ENCODE measurements at regions not wholly inside any gene's neighbourhood (a gene's known extent, or its start where the extent isn't known, plus 50 kb on each side); places are given as distances from the start of the nearest gene placed in this dataset.

GRCh38 chrX:39516427-39516841, 581.3 kb downstream of the BCOR start:
- DNase-seq (ENCODE audit: low spot score), result no peak
- no peak for ATAC-seq

DNA sequence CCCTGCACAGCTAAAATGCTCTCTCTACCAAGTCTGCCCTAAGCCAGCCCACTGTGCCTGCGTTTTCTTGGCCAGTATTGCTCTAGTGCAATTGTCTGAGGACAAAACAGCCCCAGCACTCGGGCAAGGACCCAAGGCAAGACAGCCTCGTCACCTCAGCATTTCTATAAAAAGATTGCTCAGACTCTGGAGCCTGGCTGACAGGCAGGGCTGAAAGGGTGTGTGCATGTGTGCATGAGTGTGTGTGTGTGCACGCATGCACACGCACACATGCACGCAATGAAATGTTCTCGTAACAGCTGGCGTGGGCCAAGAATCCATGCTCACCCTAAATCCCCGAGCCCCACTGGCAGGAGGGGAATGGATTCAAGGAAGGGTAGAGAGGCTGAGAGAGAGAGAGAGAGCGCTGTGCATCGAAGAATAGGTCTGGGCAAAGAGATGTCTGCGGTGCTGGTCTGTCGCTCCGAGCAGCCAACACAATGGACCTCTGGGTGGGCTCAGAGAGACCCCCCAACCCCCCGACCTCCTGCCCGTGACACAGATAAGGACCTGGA, 579.2 kb downstream of the BCOR start:
- DNase-seq (ENCODE audit: low spot score) (no peak), ATAC-seq (no peak)

DNA sequence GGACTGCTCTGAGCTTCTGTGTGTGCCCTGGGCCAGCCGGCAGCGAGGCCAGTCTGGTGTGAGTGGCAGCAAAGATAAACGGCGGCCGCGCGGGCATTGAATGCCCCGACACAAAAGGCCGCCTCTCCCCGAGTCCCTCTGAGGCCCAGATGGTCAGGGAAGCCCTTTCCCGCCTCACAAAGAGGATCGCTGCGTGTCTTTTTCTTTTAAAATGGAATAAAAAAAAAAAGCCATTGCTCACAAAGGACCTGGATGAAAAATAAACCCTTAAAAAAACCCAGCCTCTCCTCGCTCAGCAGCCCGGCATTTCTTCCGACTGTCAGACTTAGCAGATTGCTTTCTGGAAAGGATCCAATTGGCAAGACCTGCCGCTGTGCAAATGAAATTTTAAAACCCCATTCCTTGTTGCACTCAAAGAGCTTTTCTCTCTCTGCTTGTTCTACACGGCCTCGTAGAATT, 578.7 kb downstream of the BCOR start:
- DNase-seq (ENCODE audit: low spot score) (no peak), ATAC-seq (peak; percentile 72)

DNA sequence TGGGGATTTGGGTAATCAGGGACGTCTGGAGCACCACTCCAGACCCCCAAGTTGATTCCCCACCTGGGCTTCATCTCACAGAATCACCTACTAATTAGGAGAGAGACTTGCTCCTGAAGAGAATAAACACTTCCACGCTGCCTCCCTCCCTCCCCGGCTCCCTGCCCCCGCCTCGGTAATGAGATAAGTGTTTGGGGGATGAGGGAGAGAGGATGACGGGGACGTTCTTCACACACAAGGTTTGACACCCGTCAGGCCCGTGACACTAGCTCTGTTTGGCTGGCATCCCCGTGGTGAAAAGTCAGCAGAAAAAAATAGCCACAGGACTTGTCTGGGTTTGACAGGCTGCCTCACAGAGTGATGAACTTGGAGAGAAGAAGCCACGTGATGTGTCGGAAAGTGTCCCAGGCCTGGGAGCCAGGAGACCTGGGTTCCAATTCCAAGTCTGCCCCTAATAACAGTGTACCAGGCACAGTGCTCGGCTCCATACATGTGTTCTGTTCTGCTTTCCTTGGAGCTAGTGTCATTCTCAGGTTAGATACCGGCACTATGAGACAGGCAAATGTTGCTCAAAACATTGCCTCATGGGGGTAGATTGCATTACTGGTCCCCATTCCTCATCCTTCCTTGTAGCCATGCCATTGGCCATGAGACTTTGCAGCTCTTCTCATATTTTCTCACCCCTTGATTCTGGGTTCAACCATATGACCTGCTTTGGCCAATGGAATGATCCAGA, 578.0 kb downstream of the BCOR start:
- no peak for ATAC-seq
- DNase-seq (ENCODE audit: low spot score), result no peak

DNA sequence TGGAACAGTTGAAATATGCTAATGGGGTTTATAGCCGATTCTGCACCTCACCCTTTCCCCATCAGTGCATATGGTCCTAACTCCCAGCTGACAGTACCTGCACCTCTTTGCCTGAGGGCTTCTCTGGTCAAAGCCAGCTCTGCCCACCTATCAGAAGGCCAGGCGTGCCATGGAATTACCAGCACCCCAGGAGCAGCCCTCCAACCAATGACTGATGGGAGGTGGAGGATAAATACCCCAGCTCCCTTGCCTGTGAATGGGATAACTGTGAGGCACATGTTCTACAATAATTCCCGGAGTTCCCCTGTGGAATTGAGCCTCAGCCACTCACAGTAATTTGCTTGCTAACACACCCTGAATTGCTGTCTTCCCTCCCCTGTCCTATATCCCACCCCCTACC, 572.0 kb downstream of the BCOR start:
- ATAC-seq (no peak), DNase-seq (ENCODE audit: low spot score) (no peak)

GRCh38 chrX:39527025-39527424, 570.7 kb downstream of the BCOR start:
- no peak for DNase-seq (ENCODE audit: low spot score)
- ATAC-seq, result no peak

- ATAC-seq (no peak), DNase-seq (ENCODE audit: low spot score) (no peak)
These were observed 569.4 kb downstream of the BCOR start for GRCh38 chrX:39528161-39528916.

- ATAC-seq (no peak), DNase-seq (ENCODE audit: low spot score) (no peak)
These were observed 565.0 kb downstream of the BCOR start for GRCh38 chrX:39532761-39533160.

GRCh38 chrX:39534949-39535348, 562.8 kb downstream of the BCOR start:
- ATAC-seq, result no peak
- DNase-seq (ENCODE audit: low spot score), result no peak

DNA sequence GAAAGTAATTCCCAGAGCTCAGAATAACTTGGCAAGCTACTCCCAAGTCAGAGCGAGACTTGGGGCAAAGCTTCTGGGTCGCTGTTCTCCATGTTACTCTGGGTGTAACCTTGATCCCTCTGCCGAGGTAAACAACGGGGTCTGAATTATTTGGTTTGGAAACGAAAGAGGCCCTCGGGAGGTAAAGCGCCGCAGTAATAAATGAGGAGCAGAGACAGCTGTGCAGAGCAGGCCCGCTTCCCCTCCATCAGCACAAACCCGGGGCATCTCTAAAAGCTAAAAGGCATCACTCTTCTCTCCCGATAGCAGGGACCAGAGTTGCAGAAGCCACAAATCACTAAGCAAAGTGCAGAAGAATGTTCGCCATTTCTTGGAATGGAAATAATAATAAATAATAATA, 561.5 kb downstream of the BCOR start:
- ATAC-seq, result no peak
- DNase-seq (ENCODE audit: low spot score), result no peak

- ATAC-seq (no peak), DNase-seq (ENCODE audit: low spot score) (no peak)
These were observed 555.9 kb downstream of the BCOR start for GRCh38 chrX:39541881-39542280.

DNA sequence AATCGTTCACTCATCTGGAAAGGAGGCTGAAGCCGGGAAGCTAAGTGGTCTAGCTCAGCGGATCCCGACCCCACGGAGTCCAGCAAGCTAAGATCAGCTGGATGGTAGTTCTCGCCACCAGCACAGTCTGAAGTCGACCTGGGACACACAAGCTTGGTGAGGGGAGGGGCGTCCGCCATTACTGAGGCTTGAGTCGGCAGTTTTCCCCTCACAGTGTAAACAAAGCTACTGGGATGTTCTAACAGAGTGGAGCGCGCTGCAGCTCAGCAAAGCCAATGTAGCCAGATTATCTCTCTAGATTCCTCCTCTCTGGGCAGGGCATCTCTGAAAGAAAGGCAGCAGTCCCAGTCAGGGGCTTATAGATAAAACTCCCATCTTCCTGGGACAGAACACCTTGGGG, 555.4 kb downstream of the BCOR start:
- DNase-seq (ENCODE audit: low spot score) (no peak), ATAC-seq (no peak)

DNA sequence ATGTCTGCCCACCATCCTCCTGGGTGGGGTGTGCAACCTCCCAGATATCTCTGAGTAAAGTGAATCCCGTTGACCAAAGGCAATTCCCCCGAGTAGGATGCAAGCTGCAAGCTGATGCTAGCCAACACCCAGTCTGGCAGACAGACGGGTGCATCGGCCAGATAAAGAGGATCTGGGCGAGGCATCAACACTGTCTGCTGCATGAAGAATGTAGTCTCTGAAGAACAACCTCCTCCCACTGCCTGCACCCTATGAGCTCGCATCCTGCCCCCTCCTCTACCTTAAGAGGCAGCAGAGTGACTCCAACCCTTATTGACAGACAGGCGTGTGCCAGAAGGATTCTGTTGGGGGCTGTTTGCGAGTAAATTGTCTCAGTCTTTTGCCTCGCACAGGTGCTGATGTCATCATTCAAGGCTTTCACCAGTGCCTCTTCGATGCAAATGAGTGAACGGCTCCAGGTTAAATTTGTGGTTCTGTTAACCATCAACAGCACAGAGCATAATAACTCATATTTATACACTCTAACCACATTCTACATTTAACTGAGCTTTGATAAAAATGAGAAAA, 546.9 kb downstream of the BCOR start:
- DNase-seq (ENCODE audit: low spot score) (no peak), ATAC-seq (no peak)

GRCh38 chrX:39551762-39552161, 546.0 kb downstream of the BCOR start:
- no peak for ATAC-seq
- no peak for DNase-seq (ENCODE audit: low spot score)

DNA sequence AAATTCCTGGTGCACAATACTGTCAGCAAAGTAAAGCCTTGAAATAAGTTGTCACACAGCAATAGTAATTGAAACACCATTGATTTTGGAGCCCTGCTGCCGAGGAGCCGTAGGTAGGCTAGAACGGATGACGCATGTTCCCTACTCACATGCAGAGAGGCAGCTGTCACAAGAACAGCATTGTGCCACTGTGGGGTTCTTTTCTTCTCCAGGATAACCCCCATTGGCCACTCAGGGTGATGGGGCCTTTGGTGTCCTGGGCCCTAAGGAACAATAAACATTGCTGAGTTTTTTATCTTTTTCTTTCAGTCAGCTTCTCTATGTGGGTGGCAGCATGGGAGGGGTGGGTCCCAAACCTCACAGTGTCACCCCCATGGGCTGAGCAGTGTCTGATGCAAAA, 542.3 kb downstream of the BCOR start:
- no peak for DNase-seq (ENCODE audit: low spot score)
- no peak for ATAC-seq

GRCh38 chrX:39556056-39556455, 541.7 kb downstream of the BCOR start:
- no peak for DNase-seq (ENCODE audit: low spot score)
- no peak for ATAC-seq

DNA sequence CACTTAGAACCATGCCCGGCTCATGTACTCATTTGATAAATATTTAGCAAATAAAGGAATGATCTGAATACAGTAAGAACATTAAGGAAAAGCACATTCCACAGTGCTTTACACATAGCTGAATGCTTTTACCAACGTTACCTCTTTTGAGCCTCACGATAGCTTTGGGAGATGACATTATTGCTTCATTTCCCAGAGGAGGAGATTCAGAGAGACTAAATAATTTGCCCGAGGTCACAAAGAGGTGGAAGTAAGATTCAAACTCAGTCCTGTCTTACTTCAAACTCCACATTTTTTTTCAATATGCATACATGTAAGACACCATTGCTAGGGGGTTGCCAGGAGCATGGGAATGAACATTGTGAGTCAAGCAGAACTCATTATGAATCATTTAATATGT, 538.5 kb downstream of the BCOR start:
- DNase-seq (ENCODE audit: low spot score) (no peak), ATAC-seq (no peak)

DNA sequence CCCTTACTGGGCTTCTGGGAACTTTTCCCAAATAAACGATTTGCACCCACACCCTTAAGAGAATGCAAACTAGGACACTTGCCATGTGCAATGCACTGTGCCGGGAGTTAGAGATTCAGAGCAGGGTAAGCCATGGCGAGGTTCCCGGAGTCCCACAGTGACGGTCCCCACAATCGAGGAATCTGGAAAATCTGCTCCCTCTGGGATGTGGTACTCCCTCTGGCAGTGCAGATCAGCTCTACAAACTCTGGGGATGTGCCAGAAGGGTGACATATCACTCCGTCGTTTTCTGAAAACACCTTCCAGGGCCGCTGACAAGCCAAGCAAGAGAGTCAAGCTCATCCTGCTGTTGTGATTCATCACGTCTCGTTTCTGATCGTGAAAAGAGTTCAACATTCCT, 537.5 kb downstream of the BCOR start:
- ATAC-seq, result no peak
- DNase-seq (ENCODE audit: low spot score), result no peak

DNA sequence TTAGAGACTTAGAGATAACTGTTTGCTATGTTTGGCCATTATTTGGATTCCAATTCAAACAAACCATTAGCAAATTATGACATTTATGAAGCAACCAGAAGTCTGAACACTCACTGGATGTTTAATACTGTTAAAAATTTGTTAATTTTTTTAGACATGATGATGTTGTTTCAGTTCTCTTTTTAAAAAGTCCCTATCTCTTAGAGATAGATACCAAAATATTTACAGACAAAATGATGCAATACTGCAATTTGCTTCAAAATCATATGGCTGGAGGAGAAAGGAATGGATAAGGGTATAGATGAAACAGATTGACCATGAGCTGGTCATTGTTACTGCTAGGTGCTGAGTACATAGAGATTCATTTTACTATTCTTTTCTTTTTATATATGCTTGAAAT, 534.6 kb downstream of the BCOR start:
- ATAC-seq (no peak), DNase-seq (ENCODE audit: low spot score) (no peak)

DNA sequence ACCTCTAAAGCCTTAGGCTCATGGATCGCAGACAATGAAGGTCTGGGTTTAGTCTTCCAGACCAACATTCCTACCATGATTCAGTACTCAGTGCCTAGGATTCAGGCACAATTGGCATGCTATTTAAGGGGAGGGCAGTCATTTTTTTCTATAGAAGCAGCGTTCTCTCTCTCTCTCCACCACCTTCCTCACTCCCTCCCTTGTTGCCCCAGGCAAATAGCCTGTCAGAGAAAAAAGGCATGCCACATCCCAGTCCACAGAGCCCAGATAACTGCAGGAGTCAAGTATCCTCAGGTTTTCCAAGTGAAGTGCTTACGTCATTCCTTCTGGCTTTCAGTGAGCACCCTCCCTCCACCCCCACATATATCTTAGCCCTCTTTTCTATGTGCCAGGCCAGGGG, 533.0 kb downstream of the BCOR start:
- DNase-seq (ENCODE audit: low spot score) (no peak), ATAC-seq (no peak)

- DNase-seq (ENCODE audit: low spot score), result no peak
- ATAC-seq, result no peak
These were observed 523.6 kb downstream of the BCOR start for GRCh38 chrX:39574178-39574577.
